Pancreas (tissue), 10 donors: ENCODE measurements at regions not wholly inside any gene's neighbourhood (a gene's known extent, or its start where the extent isn't known, plus 50 kb on each side); places are given as distances from the start of the nearest gene placed in this dataset.

Experiments used
- ATAC-seq, 4 donors: fragments of 200-7000 bp; cut with Tn5 transposase; one replicate each; pipeline versions ENCODE4 v1.8.0 to v1.9.1; 2020; ENCODE audit warnings: mild to moderate bottlenecking in 4 of 4, moderate library complexity in 4 of 4
- DNase-seq, 6 donors: peaks; one replicate each; pipeline ENCODE4 v3.0.0-alpha.2; 2020
- FAIRE-seq: peaks from 2 replicates; lab custom pipeline; 2012; peaks lifted over from hg19 to GRCh38; lab: Jason Lieb, UNC
- H3K27ac ChIP-seq, 4 donors: fragments of 200-600 bp; sonication (generic); 1 replicate in 3 of 4; 2 replicates in 1 of 4; pipeline versions ENCODE4 v1.5.0 to v1.8.0; 2020
- H3K27me3 ChIP-seq, 4 donors: fragments of 200-600 bp; one replicate each; pipeline ENCODE4 v1.8.0; 2021
- H3K36me3 ChIP-seq, 3 donors: fragments of 200-600 bp; sonication (generic) in 1 of 3; one replicate each; pipeline versions ENCODE4 v1.5.0 to v1.8.0; 2020 to 2021
- H3K4me1 ChIP-seq, 3 donors: fragments of 200-600 bp; one replicate each; pipeline ENCODE4 v1.8.0; 2021
- H3K4me3 ChIP-seq, 4 donors: fragments of 200-600 bp; sonication (generic) in 2 of 4; one replicate each; pipeline versions ENCODE4 v1.5.0 to v1.8.0; 2020 to 2021
- H3K9me3 ChIP-seq, 4 donors: fragments of 200-600 bp; one replicate each; pipeline ENCODE4 v1.8.0; 2021
- CTCF ChIP-seq, 4 donors: fragments of 200-600 bp; sonication (generic) in 3 of 4; IDR thresholded peaks; one replicate each; pipeline versions ENCODE4 v1.5.0 to v1.8.0; 2021; ENCODE audit warnings: antibody characterized with exemption in 4 of 4
- whole genome bisulfite sequencing, 2 donors: extraction: QIAGEN DNeasy Blood & Tissue Kit; methylation state at CpG; one replicate each; pipeline ENCODE4 v1.1.7; 2013; 5-methylcytosine and 5-hydroxymethylcytosine counted together
- intact Hi-C, 3 donors: fragments of 100-400 bp; cut with DNase I; formaldehyde crosslinking; loops; one replicate each; pipeline versions ENCODE4 v1.11.1 to v1.14.2; 2022
- donor health status: healthy with polysubstance abuse.
- donor health status: DM: no; HTN: no; CAD: no; lungs with moderate emphysema.
- donor health status: DM: no; HTN: no; CAD: no.
- donor health status: control.
- donor health status: control.
- donor health status: Bipolar disorder and iron deficiency.
- donor health status: DM: yes; HTN: yes; CAD: no.
- donor health status: DM: no; HTN: no; CAD: no.
- donor health status: DM: no; HTN: no; CAD: no.
- donor health status: DM: yes; HTN: yes; CAD: no.

- 56 to 58% methylated on average over 30 of the region's 30 CpGs for WGBS, 2 donors
- ATAC-seq (no peak), FAIRE-seq (no peak), DNase-seq (peak in 5 of 6 donors; percentile 1 to 53 (median 3))
- intact Hi-C loops: no loop called here
- Histone ChIP-seq H3K36me3 (no peaks in the 10 kb centered on the region), H3K9me3 (no peaks in the 10 kb centered on the region), H3K27ac (no peak overlapping the region), H3K4me3 (no peak overlapping the region), H3K27me3 (no peaks in the 10 kb centered on the region), H3K4me1 (no peaks in the 10 kb centered on the region)
- TF ChIP-seq CTCF (IDR thresholded peaks at IDR 0.05): no peak
Measured at GRCh38 chr12:34402228-34402898, 380.1 kb downstream of the ALG10 start.

- Histone ChIP-seq H3K9me3 (no peaks in the 10 kb centered on the region), H3K4me3 (no peak overlapping the region), H3K27me3 (no peaks in the 10 kb centered on the region), H3K4me1 (no peaks in the 10 kb centered on the region), H3K27ac (no peak overlapping the region), H3K36me3 (no peaks in the 10 kb centered on the region)
- no peak for FAIRE-seq
- ATAC-seq: no peak
- intact Hi-C loops: no loop called here
- peak in 5 of 6 donors; percentile 4 to 51 (median 12) for DNase-seq
- 57 to 64% methylated on average over 33 of the region's 33 CpGs for WGBS, 2 donors
- no peak for TF ChIP-seq CTCF (IDR thresholded peaks at IDR 0.05)
Measured at GRCh38 chr12:34402899-34403705, 380.8 kb downstream of the ALG10 start.

- 36 to 40% methylated on average over 19 of the region's 19 CpGs for WGBS, 2 donors
- Histone ChIP-seq H3K27ac (no peak overlapping the region), H3K4me3 (no peak overlapping the region), H3K27me3 (no peaks in the 10 kb centered on the region), H3K9me3 (no peaks in the 10 kb centered on the region), H3K4me1 (no peaks in the 10 kb centered on the region), H3K36me3 (no peaks in the 10 kb centered on the region)
- no peak for TF ChIP-seq CTCF (IDR thresholded peaks at IDR 0.05)
- DNase-seq: peak; percentile 0 to 42 (median 4)
- intact Hi-C loops: no loop called here
- no peak for ATAC-seq
- FAIRE-seq: no peak
Measured at GRCh38 chr12:34403706-34404376, 381.5 kb downstream of the ALG10 start.

GRCh38 chr12:34404377-34405285 is 382.3 kb downstream of the ALG10 start:
- Histone ChIP-seq H3K27ac (no peak overlapping the region), H3K9me3 (no peaks in the 10 kb centered on the region), H3K27me3 (no peaks in the 10 kb centered on the region), H3K4me3 (no peak overlapping the region), H3K4me1 (no peaks in the 10 kb centered on the region), H3K36me3 (no peaks in the 10 kb centered on the region)
- FAIRE-seq (no peak), ATAC-seq (no peak), DNase-seq (peak in 5 of 6 donors; percentile 2 to 32 (median 5))
- WGBS, 2 donors: 51 to 55% methylated on average over 19 of the region's 19 CpGs
- TF ChIP-seq CTCF (IDR thresholded peaks at IDR 0.05): no peak
- intact Hi-C loops: no loop called here
